Keratinocyte (primary cell): ENCODE measurements at regions not wholly inside any gene's neighbourhood (a gene's known extent, or its start where the extent isn't known, plus 50 kb on each side); places are given as distances from the start of the nearest gene placed in this dataset.

Experiments
- DNase-seq: peaks from one replicate; pipeline ENCODE4 v3.0.0-alpha.2; 2011; ENCODE audit warnings: low read depth, missing footprints, low spot score
- FAIRE-seq: peaks from 2 replicates; lab custom pipeline; 2011; peaks lifted over from hg19 to GRCh38; lab: Jason Lieb, UNC
- H2AFZ ChIP-seq: 2 replicates; pipeline ENCODE4 v1.6.0; 2012; ENCODE audit warnings: low read length, control low read depth, inconsistent platforms; ENCODE audit not compliant: control insufficient read depth
- H3K27ac ChIP-seq: 2 replicates; pipeline ENCODE4 v1.5.1; 2011; ENCODE audit warnings: low read length; ENCODE audit not compliant: control insufficient read depth, insufficient read depth
- H3K27me3 ChIP-seq: 3 replicates; pipeline ENCODE4 v1.6.0; 2011; ENCODE audit warnings: low read length; ENCODE audit not compliant: control insufficient read depth, insufficient read depth; ENCODE audit errors: extremely low read depth
- H3K36me3 ChIP-seq, 2 experiments: 2 replicates in 1 of 2; 3 replicates in 1 of 2; pipeline ENCODE4 v1.5.1; 2011; ENCODE audit warnings: low read length in 2 of 2, mild to moderate bottlenecking in 1 of 2; ENCODE audit not compliant: control insufficient read depth in 2 of 2, insufficient read depth in 2 of 2; ENCODE audit errors: extremely low read depth in 1 of 2
- H3K4me1 ChIP-seq: 3 replicates; pipeline ENCODE4 v1.5.1; 2011; ENCODE audit warnings: low read length; ENCODE audit not compliant: control insufficient read depth, insufficient read depth; ENCODE audit errors: extremely low read depth
- H3K4me2 ChIP-seq: 3 replicates; pipeline ENCODE4 v1.6.0; 2011; ENCODE audit warnings: low read depth, low read length; ENCODE audit not compliant: control insufficient read depth, insufficient read depth; ENCODE audit errors: extremely low read depth
- H3K4me3 ChIP-seq, 3 experiments: fragments of 200-600 bp in 1 of 3; sonication (generic) in 1 of 3; 2 replicates in 2 of 3; 3 replicates in 1 of 3; pipeline ENCODE4 v1.5.1; 2011 to 2016; ENCODE audit warnings: low read length in 3 of 3, mild to moderate bottlenecking in 3 of 3, control low read depth in 2 of 3, inconsistent platforms in 1 of 3, low read depth in 1 of 3, mixed read lengths in 1 of 3, mixed run types in 1 of 3, moderate library complexity in 1 of 3; ENCODE audit not compliant: control insufficient read depth in 2 of 3, insufficient read depth in 2 of 3; ENCODE audit errors: extremely low read depth in 1 of 3
- H3K79me2 ChIP-seq: 2 replicates; pipeline ENCODE4 v1.6.0; 2012; ENCODE audit warnings: low read length; ENCODE audit not compliant: control insufficient read depth, insufficient read depth
- H3K9ac ChIP-seq: 3 replicates; pipeline ENCODE4 v1.6.0; 2011; ENCODE audit warnings: low read length; ENCODE audit not compliant: control insufficient read depth, insufficient read depth; ENCODE audit errors: extremely low read depth
- H3K9me1 ChIP-seq: 3 replicates; pipeline ENCODE4 v1.6.0; 2011; ENCODE audit warnings: low read length; ENCODE audit not compliant: control insufficient read depth, insufficient read depth; ENCODE audit errors: extremely low read depth
- H3K9me3 ChIP-seq: 2 replicates; pipeline ENCODE4 v1.5.1; 2012; ENCODE audit warnings: low read depth, low read length; ENCODE audit not compliant: control insufficient read depth
- H4K20me1 ChIP-seq: 3 replicates; pipeline ENCODE4 v1.6.0; 2011; ENCODE audit warnings: low read length; ENCODE audit not compliant: control insufficient read depth, insufficient read depth; ENCODE audit errors: extremely low read depth
- CTCF ChIP-seq, 3 experiments: IDR thresholded peaks in 1 of 3; conservative IDR thresholded peaks in 1 of 3; optimal IDR thresholded peaks in 1 of 3; 2 replicates in 2 of 3; 3 replicates in 1 of 3; pipeline versions ENCODE3 to v1.5.1; 2011; ENCODE audit warnings: low read length in 3 of 3, mild to moderate bottlenecking in 3 of 3, moderate library complexity in 2 of 3, control low read depth in 1 of 3, inconsistent platforms in 1 of 3; ENCODE audit not compliant: insufficient read depth in 2 of 3; ENCODE audit errors: extremely low read depth in 1 of 3
- EZH2 ChIP-seq: IDR thresholded peaks from one replicate; pipeline ENCODE4 v1.6.1; 2012; ENCODE audit warnings: inconsistent platforms, mild to moderate bottlenecking, low read length, moderate library complexity
- dilution Hi-C: fragments of 300-500 bp; cut with MboI; formaldehyde crosslinking; loops from one replicate; pipeline ENCODE4 v1.7.0; 2020; ENCODE audit warnings: low sequenced_read_pairs; ENCODE audit not compliant: extremely low pct_ligation_motif_present

- Histone ChIP-seq H3K9me3 (peaks cover 3% of the 10 kb centered on the region), H3K4me3 (no peak overlapping the region), H3K36me3 (no peaks in the 10 kb centered on the region), H2AFZ (no peak overlapping the region), H3K4me1 (peaks cover 6% of the 10 kb centered on the region), H3K4me2 (no peak overlapping the region), H4K20me1 (no peaks in the 10 kb centered on the region), H3K27me3 (no peaks in the 10 kb centered on the region), H3K27ac (no peak overlapping the region), H3K9ac (no peak overlapping the region), H3K9me1 (no peaks in the 10 kb centered on the region), H3K79me2 (no peaks in the 10 kb centered on the region)
- dilution Hi-C loops: no loop called here
- DNase-seq (no peak), FAIRE-seq (peak; percentile 32)
- TF ChIP-seq CTCF (optimal IDR thresholded peaks at IDR 0.05 in 1 of 3, IDR thresholded peaks at IDR 0.05 in 1 of 3, conservative IDR thresholded peaks at IDR 0.05 in 1 of 3; ENCODE audit: extremely low read depth in 1 of 3, insufficient read depth in 2 of 3, low read length in 3 of 3): no peak
Observed at GRCh38 chr5:97543166-97543565, 360.1 kb upstream of the RIOK2 start.

DNA sequence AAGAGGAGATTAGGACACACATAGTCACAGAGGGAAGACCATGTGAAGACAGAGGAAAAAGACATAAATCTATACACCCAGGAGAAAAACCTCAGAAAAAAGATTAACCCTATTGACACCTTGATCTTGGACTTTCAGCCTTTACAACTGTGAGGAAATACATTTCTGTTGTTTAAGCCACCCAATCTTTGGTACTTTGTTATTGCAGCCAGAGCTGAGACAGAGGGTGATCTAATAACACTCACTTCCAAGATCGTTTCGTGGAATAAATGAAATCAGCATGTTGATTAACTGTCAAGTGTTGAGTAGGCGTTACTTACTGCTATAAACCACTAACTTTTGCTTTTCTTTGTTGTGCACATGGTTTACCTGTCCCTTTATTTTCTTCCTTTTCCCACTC lies 361.2 kb upstream of the RIOK2 start:
- H3K36me3 ChIP-seq: no peaks in the 10 kb centered on the region
- H3K4me2 ChIP-seq: no peak overlapping the region
- DNase-seq (no peak), FAIRE-seq (no peak)
- H4K20me1 ChIP-seq: no peaks in the 10 kb centered on the region
- H3K9me3 ChIP-seq: peaks cover 3% of the 10 kb centered on the region
- no peak overlapping the region for H2AFZ ChIP-seq
- no peak overlapping the region for H3K27ac ChIP-seq
- peaks cover 6% of the 10 kb centered on the region for H3K4me1 ChIP-seq
- no peaks in the 10 kb centered on the region for H3K79me2 ChIP-seq
- no peak overlapping the region for H3K9ac ChIP-seq
- H3K9me1 ChIP-seq: no peaks in the 10 kb centered on the region
- dilution Hi-C loops: no loop called here
- H3K27me3 ChIP-seq: no peaks in the 10 kb centered on the region
- no peak for TF ChIP-seq EZH2
- no peak for TF ChIP-seq CTCF (optimal IDR thresholded peaks at IDR 0.05 in 1 of 3, IDR thresholded peaks at IDR 0.05 in 1 of 3, conservative IDR thresholded peaks at IDR 0.05 in 1 of 3; ENCODE audit: extremely low read depth in 1 of 3, insufficient read depth in 2 of 3, low read length in 3 of 3)
- H3K4me3 ChIP-seq: no peak overlapping the region
